NCI-H1930 (cell line): ENCODE measurements at regions not wholly inside any gene's neighbourhood (a gene's known extent, or its start where the extent isn't known, plus 50 kb on each side); places are given as distances from the start of the nearest gene placed in this dataset.

Experiments used
- DNase-seq, 2 experiments: peaks; one replicate each; lab custom pipeline; 2025; lab: John Stamatoyannopoulos, UW

DNA sequence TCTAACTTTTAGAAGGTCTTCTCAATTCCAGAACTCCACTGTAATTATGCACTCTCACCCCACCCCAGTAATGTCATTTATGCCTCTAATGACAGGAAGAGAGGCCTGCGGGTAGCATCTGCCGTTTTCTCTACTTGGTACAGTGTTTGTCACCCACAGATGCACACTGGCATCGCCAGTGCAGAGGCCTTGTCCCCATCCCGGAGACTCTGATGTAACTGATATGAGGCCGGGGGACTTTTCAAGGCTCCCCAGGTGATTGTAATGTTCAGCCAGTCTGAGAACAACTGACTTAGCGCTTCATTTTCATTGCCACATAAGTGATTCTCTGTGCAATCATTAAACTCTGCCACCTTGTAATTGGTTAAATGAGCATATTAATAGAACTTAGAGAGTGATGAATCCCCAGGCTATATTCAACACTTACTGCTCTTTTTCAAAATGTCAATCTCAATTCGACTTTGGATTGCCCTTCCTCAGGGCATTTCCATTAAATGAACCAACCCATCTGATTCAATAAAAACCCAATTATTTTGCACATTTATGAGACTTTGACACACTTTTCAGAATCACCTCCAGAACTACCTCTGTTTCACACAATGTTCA lies 113.2 kb downstream of the HERPUD2 start:
- no peak for DNase-seq

DNA sequence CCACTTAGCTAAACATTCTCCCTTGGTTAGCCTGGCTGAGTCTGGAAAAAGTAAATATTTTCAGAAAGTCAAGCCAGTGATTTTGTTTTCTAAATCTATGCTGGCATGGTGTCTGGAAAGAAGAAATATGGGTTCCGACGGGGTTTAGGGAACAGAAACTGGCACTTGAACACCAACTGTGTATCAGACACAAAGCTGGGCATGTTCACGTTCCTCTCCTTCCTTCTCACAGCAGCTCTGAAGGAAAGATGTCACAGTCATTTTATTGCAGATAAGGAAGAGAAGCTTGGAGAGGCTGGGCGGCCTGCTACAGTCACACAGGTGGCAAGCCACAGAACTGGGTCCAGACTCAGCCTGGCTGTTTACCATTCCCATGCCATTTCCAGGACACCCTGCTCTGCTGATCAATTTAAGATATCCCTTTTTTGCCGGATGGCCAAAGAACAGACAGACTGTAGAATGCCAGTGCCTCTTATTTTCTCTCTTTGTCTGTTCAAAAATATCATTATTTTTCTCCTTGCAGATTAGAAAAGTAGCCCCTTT lies 118.8 kb downstream of the HERPUD2 start:
- DNase-seq = no peak

DNA sequence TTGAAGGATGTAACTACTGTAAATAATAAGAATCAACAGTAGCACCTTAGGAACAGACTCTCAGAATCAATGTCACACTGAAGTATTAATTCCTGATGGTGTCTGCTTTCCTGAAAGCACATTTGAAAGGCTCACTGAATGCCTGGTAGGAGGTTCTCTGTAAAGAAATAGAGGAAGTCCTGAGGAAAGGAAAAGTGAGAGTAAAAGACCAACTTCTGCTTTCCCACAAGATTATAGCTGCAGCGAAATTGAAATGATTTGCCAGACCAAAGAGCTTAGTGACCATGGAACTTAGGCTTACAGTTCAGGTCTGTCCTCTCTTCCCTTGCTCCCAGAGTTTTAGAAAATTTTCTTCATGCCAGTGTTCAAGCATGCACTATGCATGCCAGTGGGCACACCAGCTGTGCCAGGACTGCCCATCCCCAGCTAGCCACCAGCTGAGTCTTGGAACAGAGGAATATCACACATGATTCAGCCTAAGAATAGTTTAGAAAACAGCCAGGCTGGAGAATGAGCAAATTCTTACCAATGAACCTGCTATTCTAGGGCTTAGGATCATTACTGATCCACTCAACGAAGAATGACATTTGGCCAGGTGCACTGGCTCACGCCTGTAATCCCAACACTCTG lies 123.2 kb downstream of the HERPUD2 start:
- DNase-seq = no peak

DNA sequence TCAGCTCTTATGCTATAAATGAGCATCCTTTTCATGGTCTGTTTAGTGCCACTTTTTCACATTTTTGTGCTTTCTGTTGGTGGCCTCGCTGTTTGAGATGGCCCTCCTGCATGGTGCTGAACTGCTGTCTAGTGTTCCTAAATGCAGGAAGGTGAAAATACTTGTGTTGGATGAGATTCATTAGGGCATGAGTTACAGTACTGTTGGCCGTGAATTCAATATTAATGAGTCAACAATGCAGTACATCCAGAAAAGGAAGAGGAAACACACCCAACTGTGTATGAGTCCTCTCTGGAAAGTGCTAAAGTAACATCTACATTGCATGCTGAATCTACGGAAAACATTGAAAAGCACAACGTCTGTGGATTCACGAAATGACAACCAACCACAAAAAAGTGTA lies 124.0 kb downstream of the HERPUD2 start:
- no peak for DNase-seq

DNA sequence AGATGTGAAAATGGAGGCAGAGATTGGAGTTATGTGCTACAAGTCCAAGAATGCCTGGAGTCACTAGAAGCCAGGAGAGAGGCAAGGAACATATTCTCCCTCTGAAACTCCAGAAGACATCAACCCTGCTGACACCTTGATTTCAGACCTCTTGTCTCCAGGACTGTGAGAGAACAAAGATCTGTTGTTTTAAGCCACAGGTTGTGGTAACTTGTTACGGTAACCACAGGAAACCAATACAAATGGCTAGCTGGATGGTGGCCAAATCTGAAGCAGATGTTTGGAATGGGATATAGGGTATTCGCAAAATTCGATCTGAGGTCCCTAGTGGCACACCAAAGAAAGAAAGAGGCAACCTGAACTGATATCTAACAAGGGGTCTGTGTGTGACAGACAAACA lies 129.0 kb downstream of the HERPUD2 start:
- DNase-seq = no peak

DNA sequence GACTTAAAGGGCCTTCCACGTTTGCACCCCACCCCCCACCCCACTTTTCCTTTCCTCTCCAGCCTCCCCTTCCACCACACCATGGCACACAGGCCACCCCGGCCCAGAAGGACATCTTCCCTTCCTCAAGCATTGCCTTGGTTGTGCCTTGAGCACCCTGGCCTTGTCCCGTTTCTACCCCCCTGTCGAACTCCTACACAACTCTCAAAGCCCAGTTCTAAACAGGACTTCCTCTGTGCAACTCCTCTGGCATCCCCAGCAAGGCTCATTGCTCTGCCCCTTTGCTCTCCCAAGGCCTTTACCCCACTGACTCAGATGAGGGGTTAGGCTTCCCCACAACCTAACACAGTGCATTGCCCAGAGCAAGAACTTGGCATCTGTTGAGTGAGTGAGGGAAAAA lies 136.1 kb downstream of the HERPUD2 start:
- no peak for DNase-seq

DNA sequence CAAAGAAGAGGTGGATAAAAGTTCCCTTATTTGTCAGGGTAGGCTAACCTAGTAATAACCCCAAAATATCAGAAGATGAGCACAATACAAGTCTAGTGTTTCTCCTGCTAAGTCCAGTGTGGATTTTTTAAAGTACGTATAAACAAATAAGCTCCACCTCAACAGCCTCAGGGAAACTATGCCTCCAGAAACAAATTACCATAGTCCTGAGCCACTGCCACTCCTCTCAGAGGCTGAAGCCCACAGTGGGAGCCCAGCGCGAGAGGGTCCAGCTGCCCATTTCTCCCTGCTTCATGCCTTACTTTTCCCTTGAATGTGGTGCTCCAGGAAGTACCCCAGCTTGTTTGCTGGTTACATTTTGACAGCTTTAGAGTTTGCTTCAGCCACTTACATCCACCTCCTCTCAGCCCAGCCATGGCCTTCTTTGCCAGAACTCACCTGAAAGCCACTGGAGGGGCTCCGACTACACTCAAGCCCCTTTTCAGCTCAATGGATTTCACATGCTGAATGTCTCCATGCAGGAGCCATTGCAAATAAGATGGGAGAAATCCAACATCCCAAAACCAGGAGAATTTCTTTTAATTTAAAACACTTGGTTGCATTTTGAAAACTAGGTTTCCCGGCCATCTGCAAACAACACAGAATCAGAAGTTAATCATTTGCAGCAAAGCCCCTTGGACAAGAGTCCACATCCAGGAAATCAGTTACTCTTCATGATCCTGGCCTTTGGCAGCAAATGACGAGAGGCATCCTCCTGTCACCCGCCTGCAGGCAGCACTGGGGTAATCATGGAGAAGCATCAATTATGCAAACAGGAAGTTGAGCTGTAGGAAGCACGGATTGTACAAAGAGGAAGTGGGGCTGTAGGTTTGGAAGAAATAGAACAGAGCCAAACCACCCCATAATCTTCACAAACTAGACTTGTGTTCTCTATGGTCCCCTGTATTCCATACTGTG lies 138.1 kb downstream of the HERPUD2 start:
- DNase-seq = no peak

DNA sequence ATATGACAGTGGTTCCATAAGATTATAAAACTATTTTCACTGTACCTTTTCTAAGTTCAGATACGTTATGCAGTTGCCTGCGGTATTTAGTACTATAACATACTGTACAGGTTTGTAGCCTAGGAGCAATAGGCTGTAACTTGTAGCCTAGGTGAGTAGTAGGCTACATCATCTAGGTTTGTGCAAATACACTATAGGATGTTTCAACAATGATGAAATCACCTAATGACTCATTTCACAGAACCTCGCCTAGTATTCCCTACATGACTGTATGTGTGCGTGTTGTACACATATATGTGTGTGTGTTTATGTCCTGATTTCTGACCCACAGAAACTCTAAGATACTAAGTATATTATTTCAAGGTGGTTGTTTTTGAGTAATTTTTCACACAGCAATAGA lies 139.0 kb downstream of the HERPUD2 start:
- peak in 1 of 2 experiments; percentile 15 for DNase-seq

DNA sequence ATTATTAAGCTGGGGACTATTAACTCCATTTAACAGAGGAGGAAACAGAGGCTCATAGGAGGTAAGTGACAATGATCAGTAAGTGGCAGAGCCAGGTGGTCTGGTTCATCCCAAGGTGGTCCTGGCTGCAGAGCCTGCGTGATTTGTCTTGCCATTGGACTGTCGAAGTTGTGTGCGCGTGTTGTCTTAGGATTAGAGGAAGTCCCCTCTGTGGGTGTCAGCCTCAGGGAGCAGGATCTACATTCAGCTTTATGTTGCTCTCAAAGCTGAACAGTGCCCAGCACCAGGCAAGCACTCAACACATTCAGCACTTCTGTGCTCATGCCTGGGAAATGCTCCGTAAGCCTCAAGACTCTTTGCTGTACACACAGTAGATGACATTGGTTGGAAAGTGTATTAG lies 139.5 kb downstream of the HERPUD2 start:
- no peak for DNase-seq

DNA sequence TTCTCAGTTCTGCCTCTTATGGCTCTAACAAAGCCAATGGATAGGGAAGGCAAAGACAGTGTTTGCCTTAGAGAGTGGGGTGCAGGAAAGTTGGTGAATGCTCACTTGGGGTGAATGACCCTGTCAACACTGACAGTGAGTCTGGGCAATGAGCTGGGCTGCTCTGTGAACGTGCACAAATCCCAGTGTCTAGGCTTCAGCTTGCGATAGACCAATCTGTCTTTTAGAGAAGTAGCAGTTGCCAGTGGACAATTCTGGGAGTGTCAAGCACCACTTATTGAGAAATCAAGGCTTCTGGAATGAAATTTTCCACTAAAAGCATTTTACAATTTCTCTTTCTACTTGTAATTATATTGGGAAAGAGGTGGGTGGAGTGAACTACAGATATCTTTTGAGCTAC lies 141.4 kb downstream of the HERPUD2 start:
- no peak for DNase-seq

DNA sequence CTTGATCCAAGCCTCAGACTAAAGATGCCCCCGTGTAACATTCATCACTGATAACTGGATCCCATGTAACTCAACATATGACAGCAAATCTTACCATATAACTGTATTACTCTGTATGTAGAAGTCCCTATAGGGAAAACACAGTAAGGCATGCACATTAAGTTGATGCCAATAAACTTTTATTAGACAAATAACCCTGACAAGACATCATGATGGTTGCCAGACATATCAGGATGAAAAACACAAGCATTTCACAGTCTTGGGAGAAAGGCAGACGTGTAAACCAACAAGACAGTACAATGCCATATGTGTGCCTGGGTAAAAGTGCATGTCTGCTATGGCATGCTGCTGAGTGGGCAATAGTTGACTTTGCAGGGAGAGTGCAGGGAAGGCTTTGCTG lies 142.2 kb downstream of the HERPUD2 start:
- no peak for DNase-seq

DNA sequence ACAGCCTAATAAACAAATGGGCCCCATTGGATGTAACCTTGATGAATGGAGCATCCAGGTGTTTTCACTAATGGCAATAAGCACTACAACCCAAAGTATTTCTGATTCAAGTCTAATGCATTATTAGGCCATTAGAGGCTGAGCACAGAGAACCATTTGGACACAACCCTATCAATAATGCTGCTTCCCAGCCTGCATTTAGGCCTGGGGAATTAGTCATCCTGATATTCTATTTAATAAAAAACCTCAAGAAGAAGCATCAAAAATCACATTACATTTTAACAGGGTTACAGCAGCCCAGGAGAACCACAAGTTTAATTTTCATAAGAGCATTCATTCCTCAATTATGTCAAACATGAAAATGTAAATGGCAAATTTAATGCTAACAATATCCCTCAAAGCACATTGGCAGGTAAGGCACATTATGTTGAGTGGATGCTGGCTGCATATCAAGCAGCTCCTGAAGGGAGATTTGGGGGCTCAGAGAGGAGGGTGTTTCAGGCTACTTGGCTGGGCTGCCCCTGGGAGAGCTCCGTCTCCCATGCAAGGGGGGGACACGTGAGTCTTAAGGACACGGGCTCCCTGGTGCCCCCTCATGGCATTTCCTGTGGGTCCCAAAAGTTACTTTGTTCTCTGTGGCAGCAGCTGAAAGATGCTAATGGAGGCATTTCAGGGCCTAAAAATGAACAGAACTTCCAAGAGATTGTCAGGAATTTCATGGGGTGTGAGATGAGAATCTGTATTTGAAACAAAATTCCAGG lies 143.4 kb downstream of the HERPUD2 start:
- no peak for DNase-seq

DNA sequence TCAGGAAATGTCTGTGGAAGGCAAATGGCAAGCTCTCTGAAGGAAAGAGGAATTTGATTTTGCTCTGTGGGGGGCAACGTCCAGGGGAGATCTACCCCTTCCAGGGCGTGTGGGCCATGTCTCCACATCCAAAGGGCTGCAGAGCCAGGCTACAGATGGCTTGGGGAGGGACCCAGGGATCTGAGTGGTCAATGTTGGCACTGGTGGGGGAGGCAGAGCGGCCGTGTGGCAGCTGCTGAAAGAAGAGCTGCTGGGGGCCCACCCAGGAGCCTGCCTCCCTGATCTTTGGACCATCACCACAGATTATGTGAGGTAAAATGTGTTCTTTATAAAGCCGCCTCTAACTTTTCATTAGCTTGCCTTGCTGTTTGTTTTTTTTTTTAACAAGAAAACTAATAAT lies 144.1 kb downstream of the HERPUD2 start:
- no peak for DNase-seq

DNA sequence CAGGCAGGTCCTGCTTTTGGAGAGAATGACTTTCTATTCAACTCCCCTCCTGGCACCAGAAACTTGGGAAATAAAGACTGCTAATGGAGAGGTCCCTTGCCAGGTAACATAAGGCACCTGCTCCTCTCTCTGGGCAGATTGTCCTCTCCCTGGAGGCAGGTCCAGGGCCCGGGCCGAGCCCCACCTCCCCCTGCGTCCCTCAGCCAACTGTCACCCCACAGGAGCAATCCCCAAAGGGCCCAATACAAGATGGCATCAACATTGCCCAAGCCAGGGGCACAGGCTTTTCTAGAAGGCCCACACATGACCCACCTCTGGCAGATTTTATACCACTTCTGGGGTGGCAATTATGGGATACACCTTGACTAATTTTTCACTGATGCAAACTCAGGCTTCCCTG lies 145.2 kb downstream of the HERPUD2 start:
- no peak for DNase-seq

DNA sequence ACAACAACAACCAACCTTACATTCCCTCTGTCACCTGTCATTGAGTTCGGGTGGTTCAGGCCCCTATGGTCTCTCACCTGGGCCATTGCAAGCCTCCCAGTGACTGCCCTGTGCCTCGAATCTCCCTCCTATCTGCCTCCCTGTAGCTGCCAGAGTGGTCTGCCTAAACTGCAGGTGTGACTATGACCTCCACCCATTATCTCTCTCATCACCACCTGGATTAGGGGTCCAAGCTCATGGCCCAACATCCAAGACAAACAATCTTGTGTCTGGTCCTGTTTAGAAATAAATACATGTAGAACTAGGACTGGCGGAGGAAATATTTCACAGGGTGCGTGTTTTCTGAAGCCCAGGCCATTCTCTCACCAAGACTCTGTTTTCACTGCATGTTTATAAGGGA lies 146.6 kb downstream of the HERPUD2 start:
- DNase-seq = no peak

DNA sequence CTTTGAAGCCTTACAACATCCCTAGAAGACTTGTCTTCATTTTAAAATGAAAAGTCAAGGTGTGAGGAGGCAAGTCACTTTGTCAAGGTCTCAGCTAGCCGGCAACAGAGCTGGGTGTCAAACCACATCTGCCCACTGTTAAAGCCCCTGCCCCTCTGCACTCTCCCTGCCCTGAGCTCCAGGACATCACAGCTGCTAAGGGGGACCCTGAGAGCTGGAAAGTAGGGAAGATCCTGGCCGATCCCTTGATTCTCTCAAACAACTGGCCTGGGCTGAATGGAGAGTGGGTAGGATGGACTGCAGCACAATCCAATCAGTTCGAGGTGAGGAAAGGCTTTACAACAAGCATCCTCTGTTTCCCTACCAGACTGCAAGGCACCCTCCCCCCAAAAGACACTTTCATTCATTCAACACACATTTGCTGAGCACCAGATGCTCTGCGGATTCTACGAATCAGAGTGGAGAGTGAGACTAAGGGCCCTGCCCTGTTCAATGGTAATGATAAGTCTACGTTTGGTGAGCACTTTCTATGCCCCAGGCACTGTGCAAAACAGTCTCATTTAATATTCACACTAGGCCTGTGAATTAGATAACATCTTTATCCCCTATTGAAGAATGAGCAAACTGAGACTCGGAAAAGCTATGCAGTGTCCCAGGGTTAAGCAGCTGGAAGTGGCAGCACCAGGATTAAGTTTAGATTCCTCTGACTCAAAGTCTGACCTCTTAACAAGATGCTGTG lies 148.1 kb downstream of the HERPUD2 start:
- no peak for DNase-seq

DNA sequence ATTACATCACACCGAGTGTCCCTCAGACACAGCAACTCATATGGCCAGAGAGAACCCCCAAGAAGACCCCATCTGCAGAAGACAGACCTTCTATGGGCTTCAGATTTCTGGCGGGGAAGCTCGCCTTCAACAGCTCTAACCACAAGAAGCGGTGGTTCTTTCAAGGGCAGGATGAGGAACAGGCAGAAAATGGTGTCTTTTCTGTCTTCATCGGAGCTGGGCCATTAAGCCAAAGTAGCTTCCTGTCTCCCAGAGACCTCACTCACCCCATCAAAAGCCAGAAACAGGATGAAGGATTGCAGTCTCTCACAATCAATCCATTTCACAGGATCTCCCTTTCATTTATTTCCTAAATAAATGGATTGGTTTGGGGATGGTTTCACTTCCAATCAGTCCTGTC lies 149.1 kb downstream of the HERPUD2 start:
- no peak for DNase-seq

DNA sequence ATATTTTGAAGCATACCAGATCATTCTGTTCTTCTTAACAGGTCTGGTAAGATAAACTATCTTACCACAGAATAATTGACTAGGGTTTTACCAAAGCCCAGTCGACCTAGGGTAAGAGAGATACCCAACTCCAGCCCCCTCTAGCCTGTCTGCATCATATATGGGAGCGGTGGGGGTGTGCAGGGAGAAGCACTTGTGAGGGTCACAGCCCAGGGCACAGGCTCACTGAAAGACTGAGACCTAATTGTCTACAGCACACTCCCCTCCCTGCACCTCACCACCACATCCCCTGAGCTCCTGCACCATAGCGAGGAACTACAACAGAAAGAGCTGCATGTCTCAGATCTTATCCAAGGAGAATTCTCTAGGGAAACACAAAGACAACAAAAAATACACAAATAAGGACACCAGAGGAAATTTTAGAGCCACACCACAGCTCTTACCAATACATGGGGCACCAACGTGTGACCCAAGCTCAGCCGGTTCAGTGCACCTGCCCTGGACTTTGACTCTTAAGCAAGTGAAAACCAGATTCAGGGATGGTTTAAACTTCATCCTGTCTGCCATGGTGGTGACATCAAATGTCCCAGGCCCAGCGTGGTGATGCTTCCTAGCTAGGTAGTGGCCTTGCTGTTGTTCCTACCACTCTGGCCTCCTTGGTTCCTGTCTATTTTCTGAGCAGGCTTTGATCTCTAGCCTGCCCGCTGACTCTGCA lies 150.8 kb downstream of the HERPUD2 start:
- no peak for DNase-seq

DNA sequence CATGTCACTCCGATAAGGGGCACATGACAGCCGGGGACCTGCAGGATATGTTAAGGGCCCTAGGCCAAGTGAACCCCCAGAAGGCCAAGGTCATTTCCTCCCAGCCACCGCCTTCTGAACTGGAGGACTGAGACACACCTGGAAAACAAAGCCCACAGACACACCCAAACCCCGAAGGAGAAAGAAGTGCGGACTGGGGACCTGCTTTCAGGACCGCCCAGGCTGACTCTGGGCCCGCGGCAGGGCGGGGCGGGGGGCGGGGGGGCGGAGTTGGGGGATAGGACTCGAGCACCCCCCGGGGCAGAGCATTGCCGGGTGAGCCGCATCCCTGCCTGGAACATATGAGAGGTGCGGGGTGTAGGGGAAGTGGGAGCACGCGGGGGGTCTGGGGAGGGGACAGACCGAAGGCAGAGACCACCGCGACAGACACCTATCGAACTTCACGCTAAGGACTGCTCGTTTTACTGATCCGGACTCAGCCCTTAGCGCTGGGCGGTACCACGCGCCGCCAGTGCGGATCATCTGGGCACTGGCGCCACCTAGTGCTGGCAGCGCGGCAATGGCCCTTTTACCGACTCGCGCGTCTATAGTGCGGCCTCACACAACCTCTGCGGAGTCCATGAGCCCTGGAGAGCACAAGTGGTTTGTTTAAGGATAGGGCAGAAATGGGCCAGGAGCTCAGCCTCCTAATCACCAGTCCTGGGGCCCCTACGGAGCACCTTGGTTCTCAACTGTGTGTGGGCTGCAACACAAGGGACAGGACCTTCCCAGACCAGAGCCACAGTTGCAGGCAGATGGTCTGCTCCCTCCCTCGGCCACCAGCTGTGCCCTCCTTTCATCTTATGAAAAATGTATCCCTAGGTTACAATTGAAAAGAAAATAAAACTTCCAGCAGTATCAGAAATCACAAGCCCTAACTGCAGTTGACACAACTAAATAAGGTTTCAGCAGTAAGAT lies 157.6 kb downstream of the HERPUD2 start:
- peak; percentile 31 to 64 for DNase-seq
